GF-D8 (cell line): ENCODE measurements at regions not wholly inside any gene's neighbourhood (a gene's known extent, or its start where the extent isn't known, plus 50 kb on each side); places are given as distances from the start of the nearest gene placed in this dataset.
"Not testable (repeated sequence)": the region's sequence is repeated elsewhere in the genome, so short reads cannot be mapped to it uniquely, and the experiment has no call there.

Experiments
- DNase-seq: peaks from one replicate; lab custom pipeline; 2025; lab: John Stamatoyannopoulos, UW

DNA sequence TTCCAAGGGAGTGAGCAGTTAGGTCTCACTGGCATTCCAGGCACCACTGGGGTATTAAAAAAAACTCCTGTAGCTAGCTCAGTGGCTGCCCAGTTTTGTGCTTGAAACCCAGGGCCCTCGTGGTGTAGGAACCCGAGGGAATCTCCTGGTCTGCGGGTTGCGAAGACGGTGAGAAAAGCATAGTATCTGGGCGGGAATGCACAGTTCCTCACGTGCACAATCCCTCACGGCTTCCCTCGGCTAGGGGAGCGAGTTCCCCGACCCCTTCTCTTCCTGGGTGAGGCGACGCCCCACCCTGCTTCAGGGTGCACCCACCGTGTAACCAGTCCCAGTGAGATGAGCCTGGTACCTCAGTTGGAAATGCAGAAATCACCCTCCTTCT is 50.5 kb upstream of the PGBD5 start:
- DNase-seq, result no peak

DNA sequence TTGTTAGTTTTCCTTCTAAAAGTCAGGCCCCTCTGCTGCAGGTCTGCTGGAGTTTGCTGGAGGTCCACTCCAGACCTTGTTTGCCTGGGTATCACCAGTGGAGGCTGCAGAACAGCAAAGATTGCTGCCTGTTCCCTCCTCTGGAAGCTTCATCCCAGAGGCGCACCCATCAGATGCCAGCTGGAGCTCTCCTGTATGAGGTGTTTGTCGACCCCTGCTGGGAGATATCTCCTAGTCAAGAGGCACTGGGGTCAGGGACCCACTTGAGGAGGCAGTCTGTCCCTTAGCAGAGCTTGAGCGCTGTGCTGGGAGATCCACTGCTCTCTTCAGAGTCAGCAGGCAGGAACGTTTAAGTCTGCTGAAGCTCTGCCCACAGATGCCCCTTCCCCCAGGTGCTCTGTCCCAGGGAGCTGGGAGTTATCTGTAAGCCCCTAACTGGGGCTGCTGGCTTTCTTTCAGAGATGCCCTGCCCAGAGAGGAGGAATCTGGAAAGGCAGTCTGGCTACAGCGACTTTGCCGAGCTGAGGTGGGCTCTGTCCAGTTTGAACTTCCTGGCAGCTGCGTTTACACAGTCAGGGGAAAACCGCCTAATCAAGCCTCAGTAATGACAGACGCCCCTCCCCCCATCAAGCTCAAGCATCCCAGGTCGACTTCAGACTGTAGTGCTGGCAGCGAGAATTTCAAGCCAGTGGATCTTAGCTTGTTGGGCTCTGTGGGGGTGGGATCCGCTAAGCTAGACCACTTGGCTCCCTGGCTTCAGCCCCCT is 49.9 kb upstream of the PGBD5 start:
- not testable (repeated sequence) for DNase-seq
